ENCODE measurements at regions not wholly inside any gene's neighbourhood (a gene's known extent, or its start where the extent isn't known, plus 50 kb on each side); places are given as distances from the start of the nearest gene placed in this dataset.

DNA sequence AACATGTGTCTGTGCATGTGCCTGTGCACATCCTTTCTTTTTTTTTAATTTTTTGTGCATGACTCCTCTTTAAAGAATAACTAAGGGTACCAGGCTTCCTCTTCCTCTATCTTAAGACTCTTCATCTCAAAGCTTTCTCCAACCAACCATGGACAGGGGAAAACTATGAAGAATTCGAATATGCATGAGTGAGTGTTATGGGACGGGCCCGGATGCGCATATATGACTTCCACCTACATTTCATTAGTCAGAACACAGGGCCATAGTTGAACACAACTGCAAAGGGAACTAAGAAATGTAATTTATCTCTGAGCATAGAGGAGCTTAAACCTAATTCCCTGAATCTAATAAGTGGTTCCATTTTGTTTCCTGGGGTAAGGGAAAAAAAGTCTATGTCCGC is 270.3 kb upstream of the SORCS1 start:
- Histone ChIP-seq H3K9ac (ENCODE audit: low read length) (no peak overlapping the region), H2AFZ (ENCODE audit: low read length) (no peak overlapping the region), H3K79me2 (ENCODE audit: insufficient read depth, low read length) (no peaks in the 10 kb centered on the region), H3K9me2 (ENCODE audit: low read depth, low read length) (no peaks in the 10 kb centered on the region), H4K20me1 (ENCODE audit: insufficient read depth, low read length) (no peaks in the 10 kb centered on the region), H3K4me2 (ENCODE audit: low read length) (no peak overlapping the region), H3K9me3 (ENCODE audit: low read length) (no peaks in the 10 kb centered on the region), H3K4me3 (ENCODE audit: low read depth, low read length, poor library complexity, severe bottlenecking) (no peak overlapping the region), H3K27me3 (ENCODE audit: insufficient read depth, low read length) (no peaks in the 10 kb centered on the region), H3K4me1 (ENCODE audit: insufficient read depth, low read length, severe bottlenecking) (no peaks in the 10 kb centered on the region), H3K36me3 (ENCODE audit: insufficient read depth, low read length) (no peaks in the 10 kb centered on the region), H3F3A (ENCODE audit: insufficient read depth, low read length) (no peaks in the 10 kb centered on the region), H3K27ac (ENCODE audit: low read depth, low read length, poor library complexity, severe bottlenecking) (no peak overlapping the region)
- TF ChIP-seq, protein P1, sequence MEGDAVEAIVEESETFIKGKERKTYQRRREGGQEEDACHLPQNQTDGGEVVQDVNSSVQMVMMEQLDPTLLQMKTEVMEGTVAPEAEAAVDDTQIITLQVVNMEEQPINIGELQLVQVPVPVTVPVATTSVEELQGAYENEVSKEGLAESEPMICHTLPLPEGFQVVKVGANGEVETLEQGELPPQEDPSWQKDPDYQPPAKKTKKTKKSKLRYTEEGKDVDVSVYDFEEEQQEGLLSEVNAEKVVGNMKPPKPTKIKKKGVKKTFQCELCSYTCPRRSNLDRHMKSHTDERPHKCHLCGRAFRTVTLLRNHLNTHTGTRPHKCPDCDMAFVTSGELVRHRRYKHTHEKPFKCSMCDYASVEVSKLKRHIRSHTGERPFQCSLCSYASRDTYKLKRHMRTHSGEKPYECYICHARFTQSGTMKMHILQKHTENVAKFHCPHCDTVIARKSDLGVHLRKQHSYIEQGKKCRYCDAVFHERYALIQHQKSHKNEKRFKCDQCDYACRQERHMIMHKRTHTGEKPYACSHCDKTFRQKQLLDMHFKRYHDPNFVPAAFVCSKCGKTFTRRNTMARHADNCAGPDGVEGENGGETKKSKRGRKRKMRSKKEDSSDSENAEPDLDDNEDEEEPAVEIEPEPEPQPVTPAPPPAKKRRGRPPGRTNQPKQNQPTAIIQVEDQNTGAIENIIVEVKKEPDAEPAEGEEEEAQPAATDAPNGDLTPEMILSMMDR (IDR thresholded peaks at IDR 0.05; ENCODE audit: low read length), result no peak
- no peak for TF ChIP-seq EZH2 (IDR thresholded peaks at IDR 0.05; ENCODE audit: borderline replicate concordance, low read length)

DNA sequence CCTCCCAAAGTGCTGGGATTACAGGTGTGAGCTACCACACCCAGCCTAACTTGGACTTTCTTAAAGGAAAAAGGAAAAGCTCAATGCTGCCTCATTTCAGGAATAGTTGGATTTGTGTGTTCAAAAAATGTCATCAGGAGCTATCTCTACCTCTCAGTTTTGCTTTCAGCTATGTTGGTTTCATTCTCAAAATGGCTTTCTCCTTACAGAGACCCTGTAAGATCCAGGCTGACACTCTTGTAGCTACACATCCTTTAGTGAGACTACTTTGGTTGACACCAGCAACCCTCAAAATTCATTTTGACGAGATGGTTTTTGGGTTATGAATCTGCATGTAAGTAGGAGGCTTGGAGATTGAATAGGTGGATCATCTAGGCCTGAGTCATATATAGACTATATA is 269.7 kb upstream of the SORCS1 start:
- no peak overlapping the region for H3K4me3 ChIP-seq (ENCODE audit: low read depth, low read length, poor library complexity, severe bottlenecking)
- H3K4me1 ChIP-seq (ENCODE audit: insufficient read depth, low read length, severe bottlenecking), result no peaks in the 10 kb centered on the region
- no peaks in the 10 kb centered on the region for H3K9me3 ChIP-seq (ENCODE audit: low read length)
- H3K27me3 ChIP-seq (ENCODE audit: insufficient read depth, low read length), result no peaks in the 10 kb centered on the region
- no peak overlapping the region for H3K27ac ChIP-seq (ENCODE audit: low read depth, low read length, poor library complexity, severe bottlenecking)
- no peaks in the 10 kb centered on the region for H3K36me3 ChIP-seq (ENCODE audit: insufficient read depth, low read length)
- no peak overlapping the region for H2AFZ ChIP-seq (ENCODE audit: low read length)
- H3K4me2 ChIP-seq (ENCODE audit: low read length), result no peak overlapping the region
- no peak overlapping the region for H3K9ac ChIP-seq (ENCODE audit: low read length)
- no peaks in the 10 kb centered on the region for H3K79me2 ChIP-seq (ENCODE audit: insufficient read depth, low read length)
- no peaks in the 10 kb centered on the region for H3F3A ChIP-seq (ENCODE audit: insufficient read depth, low read length)
- H4K20me1 ChIP-seq (ENCODE audit: insufficient read depth, low read length), result no peaks in the 10 kb centered on the region
- no peak for TF ChIP-seq EZH2 (IDR thresholded peaks at IDR 0.05; ENCODE audit: borderline replicate concordance, low read length)
- TF ChIP-seq, protein P1 (IDR thresholded peaks at IDR 0.05; ENCODE audit: low read length), result no peak
- no peaks in the 10 kb centered on the region for H3K9me2 ChIP-seq (ENCODE audit: low read depth, low read length)

DNA sequence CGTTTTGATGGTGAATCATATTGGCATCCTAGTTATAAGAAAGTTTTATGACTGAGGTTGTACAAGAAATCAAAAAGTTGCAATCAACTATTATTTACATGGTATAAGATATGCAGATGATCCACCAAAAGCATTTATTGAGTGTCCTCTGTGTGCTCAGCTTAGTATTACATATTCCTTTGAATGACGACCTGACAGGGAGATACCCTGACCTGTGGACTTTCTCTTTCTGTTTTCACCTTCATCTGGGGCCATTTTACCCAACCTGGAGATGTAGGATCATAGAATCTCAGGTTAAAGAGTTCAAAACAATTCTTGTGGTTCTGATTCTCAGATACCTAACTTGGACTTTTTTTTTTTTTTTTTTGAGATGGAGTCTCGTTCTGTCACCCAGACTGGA is 269.1 kb upstream of the SORCS1 start:
- Histone ChIP-seq H3K79me2 (ENCODE audit: insufficient read depth, low read length) (no peaks in the 10 kb centered on the region), H3K36me3 (ENCODE audit: insufficient read depth, low read length) (no peaks in the 10 kb centered on the region), H2AFZ (ENCODE audit: low read length) (no peak overlapping the region), H3K9ac (ENCODE audit: low read length) (no peak overlapping the region), H3K4me2 (ENCODE audit: low read length) (no peak overlapping the region), H3K9me2 (ENCODE audit: low read depth, low read length) (no peaks in the 10 kb centered on the region), H3K4me3 (ENCODE audit: low read depth, low read length, poor library complexity, severe bottlenecking) (no peak overlapping the region), H4K20me1 (ENCODE audit: insufficient read depth, low read length) (no peaks in the 10 kb centered on the region), H3K27ac (ENCODE audit: low read depth, low read length, poor library complexity, severe bottlenecking) (no peak overlapping the region), H3K9me3 (ENCODE audit: low read length) (no peaks in the 10 kb centered on the region), H3K4me1 (ENCODE audit: insufficient read depth, low read length, severe bottlenecking) (no peaks in the 10 kb centered on the region), H3K27me3 (ENCODE audit: insufficient read depth, low read length) (no peaks in the 10 kb centered on the region), H3F3A (ENCODE audit: insufficient read depth, low read length) (no peaks in the 10 kb centered on the region)
- TF ChIP-seq, protein P1 (IDR thresholded peaks at IDR 0.05; ENCODE audit: low read length), result no peak
- no peak for TF ChIP-seq EZH2 (IDR thresholded peaks at IDR 0.05; ENCODE audit: borderline replicate concordance, low read length)

All from OCI-LY1 (cell line).